SK-N-SH treated with all-trans-retinoic acid at 6 μM for 48 hours (cell line): ENCODE measurements at regions not wholly inside any gene's neighbourhood (a gene's known extent, or its start where the extent isn't known, plus 50 kb on each side); places are given as distances from the start of the nearest gene placed in this dataset.

ENCODE experiments used
- ATAC-seq: fragments of 200-7000 bp; cut with Tn5 transposase; 3 replicates; pipeline ENCODE4 v1.9.1; 2020; ENCODE audit warnings: mild to moderate bottlenecking, moderate library complexity
- BACH2 ChIP-seq: fragments of 250-450 bp; sonication (Bioruptor Pico); IDR thresholded peaks from 2 replicates; pipeline ENCODE4 v1.9.0; 2021; ENCODE audit warnings: mild to moderate bottlenecking, borderline replicate concordance
- ESRRG ChIP-seq: fragments of 250-450 bp; sonication (Bioruptor Pico); IDR thresholded peaks from 2 replicates; pipeline ENCODE4 v1.6.1; 2021; ENCODE audit warnings: mild to moderate bottlenecking
- GLIS3 ChIP-seq: fragments of 250-450 bp; sonication (Bioruptor Pico); IDR thresholded peaks from 2 replicates; pipeline ENCODE4 v1.5.0; 2020; ENCODE audit warnings: mild to moderate bottlenecking, moderate library complexity
- ISL1 ChIP-seq: fragments of 250-450 bp; sonication (Bioruptor Pico); IDR thresholded peaks from 2 replicates; pipeline ENCODE4 v2.1.2; 2022; ENCODE audit warnings: mild to moderate bottlenecking, moderate library complexity
- PATZ1 ChIP-seq: fragments of 250-450 bp; sonication (Bioruptor Pico); IDR thresholded peaks from 2 replicates; pipeline ENCODE4 v1.8.0; 2020; ENCODE audit warnings: mild to moderate bottlenecking, moderate library complexity, borderline replicate concordance
- RARB ChIP-seq: fragments of 250-450 bp; sonication (Bioruptor Pico); IDR thresholded peaks from 2 replicates; pipeline ENCODE4 v1.8.0; 2021; ENCODE audit warnings: mild to moderate bottlenecking, moderate library complexity
- SNAI2 ChIP-seq: fragments of 250-450 bp; sonication (Bioruptor Pico); IDR thresholded peaks from 2 replicates; pipeline ENCODE4 v1.5.0; 2020; ENCODE audit warnings: mild to moderate bottlenecking, moderate library complexity
- TCF4 ChIP-seq: fragments of 250-450 bp; sonication (Bioruptor Pico); IDR thresholded peaks from 2 replicates; pipeline ENCODE4 v1.8.0; 2021; ENCODE audit warnings: mild to moderate bottlenecking, moderate library complexity, borderline replicate concordance
- TOX ChIP-seq: fragments of 250-450 bp; sonication (Bioruptor Pico); IDR thresholded peaks from 2 replicates; pipeline ENCODE4 v1.8.0; 2021; ENCODE audit warnings: mild to moderate bottlenecking, moderate library complexity, borderline replicate concordance
- TSHZ2 ChIP-seq: fragments of 250-450 bp; sonication (Bioruptor Pico); IDR thresholded peaks from 2 replicates; pipeline ENCODE4 v1.5.0; 2020; ENCODE audit warnings: mild to moderate bottlenecking, moderate library complexity
- ZC3H10 ChIP-seq: fragments of 250-450 bp; sonication (Bioruptor Pico); IDR thresholded peaks from 2 replicates; pipeline ENCODE4 v1.5.1; 2021; ENCODE audit warnings: mild to moderate bottlenecking, moderate library complexity
- ZFP3 ChIP-seq: fragments of 250-450 bp; sonication (Bioruptor Pico); IDR thresholded peaks from 2 replicates; pipeline ENCODE4 v1.5.0; 2020; ENCODE audit warnings: mild to moderate bottlenecking, moderate library complexity
- ZFP30 ChIP-seq: fragments of 450-650 bp; formaldehyde crosslinking; IDR thresholded peaks from 2 replicates; pipeline ENCODE4 v1.5.0; 2022; ENCODE audit warnings: mild to moderate bottlenecking, moderate library complexity
- ZNF565 ChIP-seq: fragments of 450-650 bp; formaldehyde crosslinking; conservative IDR thresholded peaks from 2 replicates; pipeline ENCODE4 v1.5.0; 2020; ENCODE audit warnings: low read depth, mild to moderate bottlenecking, moderate library complexity
- ZNF70 ChIP-seq: fragments of 450-650 bp; formaldehyde crosslinking; IDR thresholded peaks from 2 replicates; pipeline ENCODE4 v1.5.0; 2020; ENCODE audit warnings: mild to moderate bottlenecking, moderate library complexity
- ZNF8 ChIP-seq: fragments of 450-650 bp; formaldehyde crosslinking; IDR thresholded peaks from 2 replicates; pipeline ENCODE4 v1.5.0; 2020; ENCODE audit warnings: mild to moderate bottlenecking, moderate library complexity
- TF ChIP-seq, protein P1 (sequence below): fragments of 250-450 bp; sonication (Bioruptor Pico); IDR thresholded peaks from 2 replicates; pipeline ENCODE4 v1.5.1; 2021; ENCODE audit warnings: mild to moderate bottlenecking, moderate library complexity
- TF ChIP-seq, protein P2 (sequence below): fragments of 250-450 bp; sonication (Bioruptor Pico); IDR thresholded peaks from 2 replicates; pipeline ENCODE4 v1.5.1; 2020; ENCODE audit warnings: low read depth, mild to moderate bottlenecking, moderate library complexity
- TF ChIP-seq, protein P3 (sequence below): fragments of 250-450 bp; sonication (Bioruptor Pico); IDR thresholded peaks from 2 replicates; pipeline ENCODE4 v1.8.0; 2021; ENCODE audit warnings: low read depth, mild to moderate bottlenecking, moderate library complexity, borderline replicate concordance

DNA sequence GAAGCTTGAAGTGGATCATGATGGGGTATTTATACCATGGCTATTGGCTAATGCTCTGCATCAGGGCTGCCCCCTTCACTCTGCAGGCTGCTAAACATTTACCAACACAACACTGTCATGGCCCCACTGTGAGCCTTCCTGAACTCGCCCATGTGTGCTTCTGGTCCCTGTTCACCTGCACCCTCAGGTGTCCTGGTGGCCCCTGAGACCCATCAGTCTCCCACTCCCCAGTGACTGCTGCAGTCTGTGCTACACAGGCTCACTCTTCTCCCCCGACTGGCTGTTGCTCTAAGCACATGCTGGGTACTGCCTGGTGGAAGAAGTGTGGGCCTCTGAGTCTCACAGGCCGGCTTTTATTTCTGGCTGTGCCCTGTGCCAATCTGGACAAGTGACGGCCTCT is 183.0 kb upstream of the HS6ST1 start (continued):
- no peak for TF ChIP-seq TSHZ2
- no peak for TF ChIP-seq ZNF8
- no peak for TF ChIP-seq ZNF565
- TF ChIP-seq, protein P1, sequence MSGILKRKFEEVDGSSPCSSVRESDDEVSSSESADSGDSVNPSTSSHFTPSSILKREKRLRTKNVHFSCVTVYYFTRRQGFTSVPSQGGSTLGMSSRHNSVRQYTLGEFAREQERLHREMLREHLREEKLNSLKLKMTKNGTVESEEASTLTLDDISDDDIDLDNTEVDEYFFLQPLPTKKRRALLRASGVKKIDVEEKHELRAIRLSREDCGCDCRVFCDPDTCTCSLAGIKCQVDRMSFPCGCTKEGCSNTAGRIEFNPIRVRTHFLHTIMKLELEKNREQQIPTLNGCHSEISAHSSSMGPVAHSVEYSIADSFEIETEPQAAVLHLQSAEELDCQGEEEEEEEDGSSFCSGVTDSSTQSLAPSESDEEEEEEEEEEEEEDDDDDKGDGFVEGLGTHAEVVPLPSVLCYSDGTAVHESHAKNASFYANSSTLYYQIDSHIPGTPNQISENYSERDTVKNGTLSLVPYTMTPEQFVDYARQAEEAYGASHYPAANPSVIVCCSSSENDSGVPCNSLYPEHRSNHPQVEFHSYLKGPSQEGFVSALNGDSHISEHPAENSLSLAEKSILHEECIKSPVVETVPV (CRISPR knock-in tag), result no peak
- no peak for TF ChIP-seq ZNF70
- no peak for TF ChIP-seq RARB (CRISPR knock-in tag)
- TF ChIP-seq ISL1 (CRISPR knock-in tag), result no peak

DNA sequence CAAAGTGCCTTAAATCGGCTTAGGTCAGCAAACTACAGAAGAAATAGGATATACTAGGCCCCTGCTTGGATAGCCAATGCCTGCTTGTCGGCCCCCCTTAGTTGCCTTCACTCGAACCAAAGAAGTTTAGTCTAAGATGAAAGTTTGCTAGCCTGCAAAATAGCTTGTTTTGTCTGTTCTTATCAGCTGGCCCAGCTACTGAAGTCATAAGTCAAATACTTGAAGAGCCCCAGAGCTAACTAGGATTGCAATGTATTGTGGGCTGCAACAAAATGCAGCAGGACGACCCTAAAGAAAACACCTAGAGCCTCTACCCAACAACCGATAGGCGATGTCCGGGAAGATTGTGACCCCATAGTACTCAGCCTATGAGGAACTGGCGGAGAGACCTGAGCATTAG is 183.5 kb upstream of the HS6ST1 start:
- no peak for ATAC-seq

GRCh38 chr2:128502638-128503246 is 184.1 kb upstream of the HS6ST1 start:
- TF ChIP-seq TCF4 (CRISPR knock-in tag), result no peak
- TF ChIP-seq ZC3H10 (CRISPR knock-in tag), result no peak
- no peak for ATAC-seq

More for the DNA sequence above, 183.5 kb upstream of the HS6ST1 start:
- TF ChIP-seq PATZ1, result no peak
- no peak for TF ChIP-seq ZFP3 (CRISPR knock-in tag)
- TF ChIP-seq, protein P2, sequence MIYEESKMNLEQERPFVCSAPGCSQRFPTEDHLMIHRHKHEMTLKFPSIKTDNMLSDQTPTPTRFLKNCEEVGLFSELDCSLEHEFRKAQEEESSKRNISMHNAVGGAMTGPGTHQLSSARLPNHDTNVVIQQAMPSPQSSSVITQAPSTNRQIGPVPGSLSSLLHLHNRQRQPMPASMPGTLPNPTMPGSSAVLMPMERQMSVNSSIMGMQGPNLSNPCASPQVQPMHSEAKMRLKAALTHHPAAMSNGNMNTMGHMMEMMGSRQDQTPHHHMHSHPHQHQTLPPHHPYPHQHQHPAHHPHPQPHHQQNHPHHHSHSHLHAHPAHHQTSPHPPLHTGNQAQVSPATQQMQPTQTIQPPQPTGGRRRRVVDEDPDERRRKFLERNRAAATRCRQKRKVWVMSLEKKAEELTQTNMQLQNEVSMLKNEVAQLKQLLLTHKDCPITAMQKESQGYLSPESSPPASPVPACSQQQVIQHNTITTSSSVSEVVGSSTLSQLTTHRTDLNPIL (CRISPR knock-in tag), result no peak
- TF ChIP-seq SNAI2 (CRISPR knock-in tag), result no peak

- no peak for ATAC-seq
- TF ChIP-seq ZNF70 (no peak), PATZ1 (no peak), TSHZ2 (no peak), ZNF565 (no peak), TOX (CRISPR knock-in tag) (no peak), BACH2 (CRISPR knock-in tag) (no peak), ZFP30 (CRISPR knock-in tag) (no peak), ESRRG (CRISPR knock-in tag) (no peak), ZC3H10 (CRISPR knock-in tag) (no peak), ISL1 (CRISPR knock-in tag) (no peak), ZFP3 (CRISPR knock-in tag) (no peak), GLIS3 (CRISPR knock-in tag) (no peak)
- TF ChIP-seq, protein P3, sequence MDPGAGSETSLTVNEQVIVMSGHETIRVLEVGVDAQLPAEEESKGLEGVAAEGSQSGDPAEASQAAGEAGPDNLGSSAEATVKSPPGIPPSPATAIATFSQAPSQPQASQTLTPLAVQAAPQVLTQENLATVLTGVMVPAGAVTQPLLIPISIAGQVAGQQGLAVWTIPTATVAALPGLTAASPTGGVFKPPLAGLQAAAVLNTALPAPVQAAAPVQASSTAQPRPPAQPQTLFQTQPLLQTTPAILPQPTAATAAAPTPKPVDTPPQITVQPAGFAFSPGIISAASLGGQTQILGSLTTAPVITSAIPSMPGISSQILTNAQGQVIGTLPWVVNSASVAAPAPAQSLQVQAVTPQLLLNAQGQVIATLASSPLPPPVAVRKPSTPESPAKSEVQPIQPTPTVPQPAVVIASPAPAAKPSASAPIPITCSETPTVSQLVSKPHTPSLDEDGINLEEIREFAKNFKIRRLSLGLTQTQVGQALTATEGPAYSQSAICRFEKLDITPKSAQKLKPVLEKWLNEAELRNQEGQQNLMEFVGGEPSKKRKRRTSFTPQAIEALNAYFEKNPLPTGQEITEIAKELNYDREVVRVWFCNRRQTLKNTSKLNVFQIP (CRISPR knock-in tag), result no peak
- TF ChIP-seq, protein P2 (CRISPR knock-in tag), result no peak
Measured at GRCh38 chr2:128503399-128504245, 185.0 kb upstream of the HS6ST1 start.
